GM12872 (cell line): ENCODE measurements at regions not wholly inside any gene's neighbourhood (a gene's known extent, or its start where the extent isn't known, plus 50 kb on each side); places are given as distances from the start of the nearest gene placed in this dataset.

ENCODE experiments used
- CTCF ChIP-seq: IDR thresholded peaks from 3 replicates; pipeline ENCODE4 v1.5.1; 2011; ENCODE audit warnings: low read depth, mild to moderate bottlenecking, low read length, moderate library complexity; ENCODE audit not compliant: insufficient read depth

GRCh38 chr3:95354489-95354888 is 1291.6 kb downstream of the NSUN3 start:
- TF ChIP-seq CTCF, result no peak

GRCh38 chr3:95356764-95357501 is 1294.1 kb downstream of the NSUN3 start:
- TF ChIP-seq CTCF, result no peak

DNA sequence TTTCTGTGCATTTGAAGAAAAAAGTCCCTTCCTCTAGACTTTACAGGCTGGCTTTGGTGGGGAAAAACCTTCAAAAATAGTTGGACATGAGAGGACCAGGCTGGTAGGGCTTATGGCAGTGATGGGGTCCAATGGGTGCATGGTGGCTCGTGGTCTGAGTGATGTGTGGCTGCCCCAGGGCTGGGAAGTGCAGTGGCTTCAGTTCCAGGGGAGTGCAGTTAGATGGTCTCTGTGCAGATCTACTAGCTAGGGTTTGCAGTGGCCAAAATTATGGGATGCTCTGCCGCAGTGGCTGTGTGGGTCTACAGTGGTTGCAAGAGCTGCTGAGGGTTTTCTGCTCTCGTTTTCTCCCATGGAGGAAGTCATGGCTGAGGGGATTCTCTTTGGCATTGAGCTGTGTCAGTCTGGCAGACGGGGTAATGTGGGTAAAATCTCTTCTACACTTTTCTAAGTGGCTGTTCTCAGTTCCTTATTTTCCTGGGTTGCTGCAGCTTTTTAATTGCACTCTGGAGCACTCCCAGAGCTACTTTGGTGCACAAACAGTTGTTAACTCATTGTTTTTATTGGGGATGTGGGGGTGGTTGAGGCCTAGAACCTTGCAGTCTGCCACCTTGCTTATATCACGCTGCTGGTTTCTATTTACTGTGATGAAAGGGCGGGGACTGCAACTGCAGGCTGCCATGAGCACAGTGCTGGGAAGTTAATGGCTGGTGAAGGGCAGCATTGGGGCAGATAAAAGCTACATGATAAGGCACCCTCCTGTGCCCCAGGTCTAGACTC is 1324.6 kb downstream of the NSUN3 start:
- TF ChIP-seq CTCF, result no peak

DNA sequence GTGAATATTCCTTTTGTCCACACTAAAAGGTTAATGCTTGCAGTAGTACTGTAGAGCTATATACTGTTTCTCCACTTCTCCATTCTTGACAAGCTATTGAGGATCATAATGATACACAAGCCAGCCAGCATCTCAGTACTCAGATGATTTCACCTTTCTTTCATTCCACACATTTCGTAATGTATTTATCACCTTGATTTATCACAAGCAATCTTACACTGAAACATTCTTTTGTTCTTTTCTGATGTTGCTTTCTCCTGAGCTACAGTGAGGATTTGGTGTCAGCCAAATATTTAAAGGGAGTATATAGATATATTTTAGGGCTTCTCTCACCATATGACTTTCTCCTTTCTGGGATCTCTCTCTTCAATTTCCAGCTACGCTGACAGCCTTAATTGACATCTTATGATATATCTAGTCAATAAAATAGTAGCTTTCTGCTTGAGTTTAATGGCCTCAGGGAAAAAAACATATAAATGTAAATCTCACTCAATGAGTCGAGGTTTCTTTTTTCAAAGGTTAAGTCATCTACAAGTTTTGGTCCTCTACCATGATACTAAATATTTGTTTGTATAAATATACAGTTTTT is 1327.0 kb downstream of the NSUN3 start:
- no peak for TF ChIP-seq CTCF

- TF ChIP-seq CTCF, result no peak
Measured at GRCh38 chr3:95394286-95394685, 1331.4 kb downstream of the NSUN3 start.

- TF ChIP-seq CTCF, result no peak
Measured at GRCh38 chr3:95399585-95399984, 1336.7 kb downstream of the NSUN3 start.

- TF ChIP-seq CTCF, result no peak
Measured at GRCh38 chr3:95401693-95402092, 1338.8 kb downstream of the NSUN3 start.
